ENCODE measurements at regions not wholly inside any gene's neighbourhood (a gene's known extent, or its start where the extent isn't known, plus 50 kb on each side); places are given as distances from the start of the nearest gene placed in this dataset.

DNA sequence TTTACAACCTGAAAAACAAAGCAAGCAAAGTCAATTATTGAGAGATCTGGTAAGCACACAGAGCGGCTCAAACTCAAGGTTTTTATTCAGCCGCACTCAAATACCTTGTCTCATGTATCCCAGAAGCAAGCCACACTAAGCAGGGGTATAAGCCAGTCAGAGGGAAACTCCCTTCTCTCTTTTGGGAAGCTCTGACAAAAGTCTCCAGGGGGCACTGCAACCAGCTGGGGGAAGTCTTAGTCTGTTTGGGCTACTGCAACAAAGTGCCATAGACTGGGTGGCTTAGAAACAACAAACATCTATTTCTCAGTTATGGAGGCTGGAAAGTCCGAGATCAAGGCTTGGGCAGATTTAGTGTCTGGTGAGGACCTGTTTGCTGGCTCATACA is 246.0 kb downstream of the ENC1 start:
- no peak for TF ChIP-seq CREB1 (IDR thresholded peaks at IDR 0.05; ENCODE audit: low read depth)
- no peak for TF ChIP-seq FOXM1 (IDR thresholded peaks at IDR 0.05; ENCODE audit: borderline replicate concordance, low read depth)
- TF ChIP-seq RAD21 (IDR thresholded peaks at IDR 0.05; ENCODE audit: low read depth), result no peak
- no peak for TF ChIP-seq ZBTB7A (IDR thresholded peaks at IDR 0.05; ENCODE audit: low read depth)
- TF ChIP-seq EGR1 (IDR thresholded peaks at IDR 0.05), result no peak
- TF ChIP-seq, protein P1, sequence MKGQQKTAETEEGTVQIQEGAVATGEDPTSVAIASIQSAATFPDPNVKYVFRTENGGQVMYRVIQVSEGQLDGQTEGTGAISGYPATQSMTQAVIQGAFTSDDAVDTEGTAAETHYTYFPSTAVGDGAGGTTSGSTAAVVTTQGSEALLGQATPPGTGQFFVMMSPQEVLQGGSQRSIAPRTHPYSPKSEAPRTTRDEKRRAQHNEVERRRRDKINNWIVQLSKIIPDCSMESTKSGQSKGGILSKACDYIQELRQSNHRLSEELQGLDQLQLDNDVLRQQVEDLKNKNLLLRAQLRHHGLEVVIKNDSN (IDR thresholded peaks at IDR 0.05), result no peak
- no peak for TF ChIP-seq YY1 (IDR thresholded peaks at IDR 0.05; ENCODE audit: low read depth)
- no peak for TF ChIP-seq TAF1 (IDR thresholded peaks at IDR 0.05; ENCODE audit: low read depth)
- TF ChIP-seq TCF12 (IDR thresholded peaks at IDR 0.05; ENCODE audit: low read depth), result no peak
- TF ChIP-seq, protein P2, sequence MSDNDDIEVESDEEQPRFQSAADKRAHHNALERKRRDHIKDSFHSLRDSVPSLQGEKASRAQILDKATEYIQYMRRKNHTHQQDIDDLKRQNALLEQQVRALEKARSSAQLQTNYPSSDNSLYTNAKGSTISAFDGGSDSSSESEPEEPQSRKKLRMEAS (IDR thresholded peaks at IDR 0.05), result no peak
- TF ChIP-seq CEBPB (IDR thresholded peaks at IDR 0.05), result no peak
- no peak for TF ChIP-seq EP300 (IDR thresholded peaks at IDR 0.05; ENCODE audit: borderline replicate concordance)
- no peak for TF ChIP-seq TEAD4 (IDR thresholded peaks at IDR 0.05)
- TF ChIP-seq, protein P3, sequence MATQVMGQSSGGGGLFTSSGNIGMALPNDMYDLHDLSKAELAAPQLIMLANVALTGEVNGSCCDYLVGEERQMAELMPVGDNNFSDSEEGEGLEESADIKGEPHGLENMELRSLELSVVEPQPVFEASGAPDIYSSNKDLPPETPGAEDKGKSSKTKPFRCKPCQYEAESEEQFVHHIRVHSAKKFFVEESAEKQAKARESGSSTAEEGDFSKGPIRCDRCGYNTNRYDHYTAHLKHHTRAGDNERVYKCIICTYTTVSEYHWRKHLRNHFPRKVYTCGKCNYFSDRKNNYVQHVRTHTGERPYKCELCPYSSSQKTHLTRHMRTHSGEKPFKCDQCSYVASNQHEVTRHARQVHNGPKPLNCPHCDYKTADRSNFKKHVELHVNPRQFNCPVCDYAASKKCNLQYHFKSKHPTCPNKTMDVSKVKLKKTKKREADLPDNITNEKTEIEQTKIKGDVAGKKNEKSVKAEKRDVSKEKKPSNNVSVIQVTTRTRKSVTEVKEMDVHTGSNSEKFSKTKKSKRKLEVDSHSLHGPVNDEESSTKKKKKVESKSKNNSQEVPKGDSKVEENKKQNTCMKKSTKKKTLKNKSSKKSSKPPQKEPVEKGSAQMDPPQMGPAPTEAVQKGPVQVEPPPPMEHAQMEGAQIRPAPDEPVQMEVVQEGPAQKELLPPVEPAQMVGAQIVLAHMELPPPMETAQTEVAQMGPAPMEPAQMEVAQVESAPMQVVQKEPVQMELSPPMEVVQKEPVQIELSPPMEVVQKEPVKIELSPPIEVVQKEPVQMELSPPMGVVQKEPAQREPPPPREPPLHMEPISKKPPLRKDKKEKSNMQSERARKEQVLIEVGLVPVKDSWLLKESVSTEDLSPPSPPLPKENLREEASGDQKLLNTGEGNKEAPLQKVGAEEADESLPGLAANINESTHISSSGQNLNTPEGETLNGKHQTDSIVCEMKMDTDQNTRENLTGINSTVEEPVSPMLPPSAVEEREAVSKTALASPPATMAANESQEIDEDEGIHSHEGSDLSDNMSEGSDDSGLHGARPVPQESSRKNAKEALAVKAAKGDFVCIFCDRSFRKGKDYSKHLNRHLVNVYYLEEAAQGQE (IDR thresholded peaks at IDR 0.05; ENCODE audit: low read depth), result no peak
- no peak for TF ChIP-seq NFIC (IDR thresholded peaks at IDR 0.05)

DNA sequence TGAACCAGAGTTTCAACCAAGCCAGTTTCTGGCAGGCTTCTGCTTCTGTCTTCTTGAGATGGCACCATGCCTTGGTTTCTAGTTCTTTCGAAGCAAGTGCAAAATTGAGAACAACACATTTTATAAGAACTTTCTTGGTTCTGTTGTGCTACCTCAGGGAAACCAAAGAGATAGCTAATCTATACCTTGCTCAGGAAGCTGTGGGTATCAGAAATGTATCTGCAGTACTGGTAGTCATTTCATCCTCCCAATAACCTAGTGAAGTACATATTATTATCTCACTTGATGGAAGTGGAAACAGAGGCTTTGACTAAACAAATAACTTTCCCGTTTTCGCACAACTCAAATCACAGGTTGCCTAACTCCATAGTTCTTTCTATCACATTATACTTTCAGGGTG is 246.6 kb downstream of the ENC1 start:
- TF ChIP-seq CEBPB (IDR thresholded peaks at IDR 0.05) (no peak), TEAD4 (IDR thresholded peaks at IDR 0.05) (no peak), FOXM1 (IDR thresholded peaks at IDR 0.05; ENCODE audit: borderline replicate concordance, low read depth) (no peak), TCF12 (IDR thresholded peaks at IDR 0.05; ENCODE audit: low read depth) (no peak), EGR1 (IDR thresholded peaks at IDR 0.05) (no peak), TAF1 (IDR thresholded peaks at IDR 0.05; ENCODE audit: low read depth) (no peak), RAD21 (IDR thresholded peaks at IDR 0.05; ENCODE audit: low read depth) (no peak), NFIC (IDR thresholded peaks at IDR 0.05) (no peak), EP300 (IDR thresholded peaks at IDR 0.05; ENCODE audit: borderline replicate concordance) (no peak), YY1 (IDR thresholded peaks at IDR 0.05; ENCODE audit: low read depth) (no peak), ZBTB7A (IDR thresholded peaks at IDR 0.05; ENCODE audit: low read depth) (no peak), CREB1 (IDR thresholded peaks at IDR 0.05; ENCODE audit: low read depth) (no peak)
- TF ChIP-seq, protein P3 (IDR thresholded peaks at IDR 0.05; ENCODE audit: low read depth), result no peak
- TF ChIP-seq, protein P1 (IDR thresholded peaks at IDR 0.05), result no peak

DNA sequence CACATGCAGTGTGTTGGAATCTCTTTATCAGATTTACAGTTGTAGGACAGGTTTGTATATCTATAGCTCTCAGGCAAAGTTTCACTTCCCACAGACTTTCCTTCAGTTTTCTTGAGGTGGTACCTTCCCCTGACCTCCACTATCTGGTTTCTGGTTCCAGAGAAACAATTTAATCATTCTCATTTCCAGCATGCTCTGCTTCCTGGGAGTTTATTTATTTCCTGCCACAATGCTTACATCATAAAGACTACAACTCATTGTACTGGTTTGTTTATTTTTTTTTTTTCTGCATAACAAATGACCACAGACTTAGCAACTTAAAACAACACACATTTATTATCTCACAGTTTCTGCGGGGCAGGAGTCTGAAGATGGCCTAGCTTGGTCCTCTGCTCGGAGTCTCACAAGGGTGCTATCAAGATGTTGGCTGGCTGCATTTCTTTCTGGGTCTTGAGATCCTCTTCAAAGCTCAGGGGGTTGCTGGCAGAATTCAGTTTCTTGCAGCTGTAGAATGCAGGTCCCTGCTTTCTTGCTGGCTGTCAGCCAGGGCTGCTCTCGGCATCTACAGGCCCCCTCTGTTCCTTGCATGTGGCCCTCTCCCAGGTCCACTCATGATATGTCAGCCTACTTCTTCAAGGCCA is 247.7 kb downstream of the ENC1 start:
- TF ChIP-seq NFIC (IDR thresholded peaks at IDR 0.05) (no peak), CEBPB (IDR thresholded peaks at IDR 0.05) (no peak), TAF1 (IDR thresholded peaks at IDR 0.05; ENCODE audit: low read depth) (no peak), CREB1 (IDR thresholded peaks at IDR 0.05; ENCODE audit: low read depth) (no peak), FOXM1 (IDR thresholded peaks at IDR 0.05; ENCODE audit: borderline replicate concordance, low read depth) (no peak), EGR1 (IDR thresholded peaks at IDR 0.05) (no peak), RAD21 (IDR thresholded peaks at IDR 0.05; ENCODE audit: low read depth) (no peak), YY1 (IDR thresholded peaks at IDR 0.05; ENCODE audit: low read depth) (no peak), TEAD4 (IDR thresholded peaks at IDR 0.05) (no peak), TCF12 (IDR thresholded peaks at IDR 0.05; ENCODE audit: low read depth) (no peak), ZBTB7A (IDR thresholded peaks at IDR 0.05; ENCODE audit: low read depth) (no peak), EP300 (IDR thresholded peaks at IDR 0.05; ENCODE audit: borderline replicate concordance) (no peak)
- TF ChIP-seq, protein P3 (IDR thresholded peaks at IDR 0.05; ENCODE audit: low read depth), result no peak
- TF ChIP-seq, protein P2 (IDR thresholded peaks at IDR 0.05), result no peak
- TF ChIP-seq, protein P1 (IDR thresholded peaks at IDR 0.05), result no peak
